ENCODE measurements at regions not wholly inside any gene's neighbourhood (a gene's known extent, or its start where the extent isn't known, plus 50 kb on each side); places are given as distances from the start of the nearest gene placed in this dataset.
"Not testable (repeated sequence)": the region's sequence is repeated elsewhere in the genome, so short reads cannot be mapped to it uniquely, and the experiment has no call there.

- H3K27me3 ChIP-seq (ENCODE audit: control insufficient read depth in 5 of 5, insufficient read depth in 4 of 5, low read length in 5 of 5); H3K4me1 ChIP-seq (ENCODE audit: control insufficient read depth in 5 of 5, insufficient read depth in 5 of 5, low read length in 5 of 5); H3K9ac ChIP-seq (ENCODE audit: low read length in 5 of 5); H3K36me3 ChIP-seq (ENCODE audit: control insufficient read depth in 5 of 5, insufficient read depth in 5 of 5, low read length in 5 of 5); H3K27ac ChIP-seq (ENCODE audit: low read depth, low read length); H3K4me3 ChIP-seq (ENCODE audit: low read depth in 1 of 5, low read length in 5 of 5); H3K9me3 ChIP-seq (ENCODE audit: control insufficient read depth in 5 of 5, low read length in 5 of 5): not testable (repeated sequence)
Observed at GRCh38 chr12:46684243-46684642, 141.6 kb downstream of the SLC38A4 start.

- Histone ChIP-seq H3K4me1 (ENCODE audit: control insufficient read depth in 5 of 5, insufficient read depth in 5 of 5, low read length in 5 of 5) (no peaks in the 10 kb centered on the region), H3K27me3 (ENCODE audit: control insufficient read depth in 5 of 5, insufficient read depth in 4 of 5, low read length in 5 of 5) (no peaks in the 10 kb centered on the region), H3K36me3 (ENCODE audit: control insufficient read depth in 5 of 5, insufficient read depth in 5 of 5, low read length in 5 of 5) (peaks cover 0 to 2% (median 0%) of the 10 kb centered on the region in 5 donors), H3K9ac (ENCODE audit: low read length in 5 of 5) (no peak overlapping the region), H3K4me3 (ENCODE audit: low read depth in 1 of 5, low read length in 5 of 5) (no peak overlapping the region), H3K9me3 (ENCODE audit: control insufficient read depth in 5 of 5, low read length in 5 of 5) (peaks cover 0 to 2% (median 0%) of the 10 kb centered on the region in 5 donors), H3K27ac (ENCODE audit: low read depth, low read length) (no peak overlapping the region)
Observed at GRCh38 chr12:46682148-46682547, 143.6 kb downstream of the SLC38A4 start.

DNA sequence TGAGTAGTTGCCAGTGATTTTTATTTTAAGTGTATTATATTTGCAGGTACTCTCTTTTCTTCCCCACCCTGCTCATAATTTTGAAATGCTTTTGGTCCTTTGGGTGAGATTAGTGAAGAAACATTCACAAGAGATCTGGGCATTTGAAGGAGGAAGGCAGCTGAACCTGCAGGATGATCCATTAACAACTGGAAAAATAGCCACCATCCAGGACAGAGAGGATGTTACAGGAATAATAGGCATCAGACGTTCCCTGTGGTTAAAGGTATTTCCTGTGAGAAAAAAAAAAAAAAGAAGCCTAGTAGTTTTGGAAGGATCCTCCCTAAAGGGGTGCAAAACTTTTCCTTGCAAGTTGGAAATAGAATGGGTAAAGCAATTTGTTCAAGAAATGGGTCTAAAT is 145.3 kb downstream of the SLC38A4 start:
- Histone ChIP-seq H3K4me1 (ENCODE audit: control insufficient read depth in 5 of 5, insufficient read depth in 5 of 5, low read length in 5 of 5) (peaks cover 0 to 4% (median 0%) of the 10 kb centered on the region in 5 donors), H3K27me3 (ENCODE audit: control insufficient read depth in 5 of 5, insufficient read depth in 4 of 5, low read length in 5 of 5) (no peaks in the 10 kb centered on the region), H3K9ac (ENCODE audit: low read length in 5 of 5) (no peak overlapping the region), H3K4me3 (ENCODE audit: low read depth in 1 of 5, low read length in 5 of 5) (no peak overlapping the region), H3K36me3 (ENCODE audit: control insufficient read depth in 5 of 5, insufficient read depth in 5 of 5, low read length in 5 of 5) (peaks cover 0 to 2% (median 0%) of the 10 kb centered on the region in 5 donors), H3K9me3 (ENCODE audit: control insufficient read depth in 5 of 5, low read length in 5 of 5) (peaks cover 0 to 2% (median 0%) of the 10 kb centered on the region in 5 donors), H3K27ac (ENCODE audit: low read depth, low read length) (no peak overlapping the region)

DNA sequence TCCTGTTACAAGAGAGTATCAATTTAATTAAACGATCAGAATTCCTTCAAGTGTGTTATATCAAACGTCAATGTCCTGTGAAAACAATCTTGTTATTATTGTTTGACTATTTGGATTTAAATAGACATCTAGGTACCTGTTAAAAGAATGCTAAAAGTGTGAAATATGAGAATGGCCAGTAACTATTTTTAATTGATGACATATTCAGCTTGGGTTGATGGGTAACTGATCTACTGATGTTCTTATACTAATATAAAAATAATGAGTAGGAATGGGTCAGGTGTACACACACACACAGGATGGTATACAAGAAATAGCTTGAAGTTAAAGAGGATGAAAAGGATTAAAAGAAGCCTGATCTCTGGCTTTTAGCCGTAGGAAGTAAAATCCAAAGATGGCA is 146.0 kb downstream of the SLC38A4 start:
- Histone ChIP-seq H3K36me3 (ENCODE audit: control insufficient read depth in 5 of 5, insufficient read depth in 5 of 5, low read length in 5 of 5) (peaks cover 0 to 2% (median 0%) of the 10 kb centered on the region in 5 donors), H3K27me3 (ENCODE audit: control insufficient read depth in 5 of 5, insufficient read depth in 4 of 5, low read length in 5 of 5) (no peaks in the 10 kb centered on the region), H3K9ac (ENCODE audit: low read length in 5 of 5) (no peak overlapping the region), H3K9me3 (ENCODE audit: control insufficient read depth in 5 of 5, low read length in 5 of 5) (peaks cover 0 to 2% (median 0%) of the 10 kb centered on the region in 5 donors), H3K27ac (ENCODE audit: low read depth, low read length) (no peak overlapping the region), H3K4me1 (ENCODE audit: control insufficient read depth in 5 of 5, insufficient read depth in 5 of 5, low read length in 5 of 5) (peaks cover 0 to 4% (median 0%) of the 10 kb centered on the region in 5 donors), H3K4me3 (ENCODE audit: low read depth in 1 of 5, low read length in 5 of 5) (no peak overlapping the region)

DNA sequence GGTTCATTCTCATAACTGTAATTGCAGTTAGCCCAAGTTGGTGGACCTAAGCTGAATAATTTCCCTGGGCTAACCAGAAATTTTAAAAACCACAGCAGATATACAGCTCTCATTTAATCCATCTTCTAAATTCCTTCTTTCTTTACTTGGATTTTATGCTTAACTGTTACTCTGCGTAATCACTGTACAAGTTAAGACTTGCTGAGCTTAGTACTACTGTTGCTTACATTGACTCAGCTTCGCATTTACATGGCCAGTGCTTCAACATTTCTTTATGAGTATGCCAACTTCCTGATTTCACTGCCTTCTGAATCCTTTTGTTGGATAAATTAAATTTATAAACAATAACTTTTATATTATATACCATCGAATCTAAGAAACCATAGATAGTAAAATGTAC is 147.4 kb downstream of the SLC38A4 start:
- no peak overlapping the region for H3K4me3 ChIP-seq (ENCODE audit: low read depth in 1 of 5, low read length in 5 of 5)
- no peak overlapping the region for H3K9ac ChIP-seq (ENCODE audit: low read length in 5 of 5)
- H3K27me3 ChIP-seq (ENCODE audit: control insufficient read depth in 5 of 5, insufficient read depth in 4 of 5, low read length in 5 of 5): no peaks in the 10 kb centered on the region
- no peaks in the 10 kb centered on the region for H3K36me3 ChIP-seq (ENCODE audit: control insufficient read depth in 5 of 5, insufficient read depth in 5 of 5, low read length in 5 of 5)
- H3K9me3 ChIP-seq (ENCODE audit: control insufficient read depth in 5 of 5, low read length in 5 of 5): no peaks in the 10 kb centered on the region
- no peak overlapping the region for H3K27ac ChIP-seq (ENCODE audit: low read depth, low read length)
- peaks cover 0 to 4% (median 0%) of the 10 kb centered on the region in 5 donors for H3K4me1 ChIP-seq (ENCODE audit: control insufficient read depth in 5 of 5, insufficient read depth in 5 of 5, low read length in 5 of 5)

GRCh38 chr12:46677749-46678148 is 148.0 kb downstream of the SLC38A4 start:
- Histone ChIP-seq H3K4me3 (ENCODE audit: low read depth in 1 of 5, low read length in 5 of 5) (no peak overlapping the region), H3K9me3 (ENCODE audit: control insufficient read depth in 5 of 5, low read length in 5 of 5) (no peaks in the 10 kb centered on the region), H3K4me1 (ENCODE audit: control insufficient read depth in 5 of 5, insufficient read depth in 5 of 5, low read length in 5 of 5) (peaks cover 0 to 4% (median 0%) of the 10 kb centered on the region in 5 donors), H3K36me3 (ENCODE audit: control insufficient read depth in 5 of 5, insufficient read depth in 5 of 5, low read length in 5 of 5) (no peaks in the 10 kb centered on the region), H3K27me3 (ENCODE audit: control insufficient read depth in 5 of 5, insufficient read depth in 4 of 5, low read length in 5 of 5) (no peaks in the 10 kb centered on the region), H3K27ac (ENCODE audit: low read depth, low read length) (no peak overlapping the region), H3K9ac (ENCODE audit: low read length in 5 of 5) (no peak overlapping the region)

DNA sequence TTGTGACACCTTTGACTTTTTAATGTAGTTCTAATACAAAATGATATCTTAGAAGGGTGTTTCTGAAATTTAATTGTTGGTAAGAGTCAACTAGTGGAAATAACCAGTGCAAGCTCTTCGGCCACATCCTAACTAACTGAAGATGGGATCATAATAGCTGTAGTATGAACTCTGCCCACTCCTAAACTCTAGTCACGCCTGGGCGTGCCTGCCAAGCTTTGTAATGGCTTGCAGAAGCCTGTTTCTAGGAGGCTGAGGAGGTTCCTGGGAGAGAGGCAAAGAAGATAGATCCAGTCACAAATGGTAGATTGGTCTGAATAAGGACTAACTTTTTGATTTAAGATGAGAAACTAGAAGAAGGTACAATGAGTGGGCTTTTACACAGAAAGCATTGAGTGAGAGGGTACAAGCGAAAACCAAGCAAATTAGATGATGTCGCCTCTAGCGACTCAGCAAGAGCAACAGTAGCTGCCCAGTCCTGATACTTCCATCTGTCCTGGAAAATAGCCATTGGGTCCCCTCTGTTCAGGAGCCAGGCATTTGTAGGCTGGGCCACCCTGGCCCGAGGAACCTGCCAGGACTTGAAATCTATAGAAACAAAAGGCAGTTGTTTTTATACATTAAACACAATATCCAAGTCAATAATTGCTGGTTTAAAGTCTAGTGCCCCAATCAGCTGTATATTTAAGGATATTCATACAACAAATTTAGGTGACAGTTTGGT is 148.8 kb downstream of the SLC38A4 start:
- no peaks in the 10 kb centered on the region for H3K9me3 ChIP-seq (ENCODE audit: control insufficient read depth in 5 of 5, low read length in 5 of 5)
- no peak overlapping the region for H3K27ac ChIP-seq (ENCODE audit: low read depth, low read length)
- no peaks in the 10 kb centered on the region for H3K27me3 ChIP-seq (ENCODE audit: control insufficient read depth in 5 of 5, insufficient read depth in 4 of 5, low read length in 5 of 5)
- peaks cover 0 to 4% (median 0%) of the 10 kb centered on the region in 5 donors for H3K4me1 ChIP-seq (ENCODE audit: control insufficient read depth in 5 of 5, insufficient read depth in 5 of 5, low read length in 5 of 5)
- H3K36me3 ChIP-seq (ENCODE audit: control insufficient read depth in 5 of 5, insufficient read depth in 5 of 5, low read length in 5 of 5): no peaks in the 10 kb centered on the region
- H3K9ac ChIP-seq (ENCODE audit: low read length in 5 of 5): no peak overlapping the region
- H3K4me3 ChIP-seq (ENCODE audit: low read depth in 1 of 5, low read length in 5 of 5): no peak overlapping the region

DNA sequence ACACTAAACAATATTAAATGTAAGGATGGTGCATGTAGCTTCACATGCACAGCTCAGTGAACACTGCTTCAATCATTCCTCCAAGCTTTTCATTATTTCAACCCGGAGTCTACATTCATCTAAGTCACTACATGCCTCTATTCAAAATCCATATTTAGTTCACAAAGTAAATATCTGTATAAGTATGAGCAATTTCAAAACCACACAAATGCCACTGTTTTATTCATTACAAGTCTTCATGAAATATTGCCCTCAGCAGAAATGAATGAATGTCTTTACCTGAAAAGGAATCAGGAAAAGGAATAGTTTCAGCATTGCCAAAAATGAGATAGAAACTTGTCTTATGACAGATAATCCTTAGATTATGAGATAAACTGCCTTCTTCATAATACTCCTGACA is 149.4 kb downstream of the SLC38A4 start:
- H3K27me3 ChIP-seq (ENCODE audit: control insufficient read depth in 5 of 5, insufficient read depth in 4 of 5, low read length in 5 of 5): no peaks in the 10 kb centered on the region
- no peak overlapping the region for H3K9ac ChIP-seq (ENCODE audit: low read length in 5 of 5)
- H3K27ac ChIP-seq (ENCODE audit: low read depth, low read length): no peak overlapping the region
- no peak overlapping the region for H3K4me3 ChIP-seq (ENCODE audit: low read depth in 1 of 5, low read length in 5 of 5)
- H3K9me3 ChIP-seq (ENCODE audit: control insufficient read depth in 5 of 5, low read length in 5 of 5): no peaks in the 10 kb centered on the region
- H3K36me3 ChIP-seq (ENCODE audit: control insufficient read depth in 5 of 5, insufficient read depth in 5 of 5, low read length in 5 of 5): no peaks in the 10 kb centered on the region
- peaks cover 0 to 4% (median 0%) of the 10 kb centered on the region in 5 donors for H3K4me1 ChIP-seq (ENCODE audit: control insufficient read depth in 5 of 5, insufficient read depth in 5 of 5, low read length in 5 of 5)

GRCh38 chr12:46675736-46676135 is 150.1 kb downstream of the SLC38A4 start:
- H3K27me3 ChIP-seq (ENCODE audit: control insufficient read depth in 5 of 5, insufficient read depth in 4 of 5, low read length in 5 of 5): no peaks in the 10 kb centered on the region
- H3K36me3 ChIP-seq (ENCODE audit: control insufficient read depth in 5 of 5, insufficient read depth in 5 of 5, low read length in 5 of 5): no peaks in the 10 kb centered on the region
- no peaks in the 10 kb centered on the region for H3K9me3 ChIP-seq (ENCODE audit: control insufficient read depth in 5 of 5, low read length in 5 of 5)
- no peak overlapping the region for H3K27ac ChIP-seq (ENCODE audit: low read depth, low read length)
- H3K4me1 ChIP-seq (ENCODE audit: control insufficient read depth in 5 of 5, insufficient read depth in 5 of 5, low read length in 5 of 5): peaks cover 0 to 4% (median 0%) of the 10 kb centered on the region in 5 donors
- no peak overlapping the region for H3K9ac ChIP-seq (ENCODE audit: low read length in 5 of 5)
- no peak overlapping the region for H3K4me3 ChIP-seq (ENCODE audit: low read depth in 1 of 5, low read length in 5 of 5)

GRCh38 chr12:46674800-46675199 is 151.0 kb downstream of the SLC38A4 start:
- no peaks in the 10 kb centered on the region for H3K27me3 ChIP-seq (ENCODE audit: control insufficient read depth in 5 of 5, insufficient read depth in 4 of 5, low read length in 5 of 5)
- H3K9ac ChIP-seq (ENCODE audit: low read length in 5 of 5): no peak overlapping the region
- H3K27ac ChIP-seq (ENCODE audit: low read depth, low read length): no peak overlapping the region
- no peak overlapping the region for H3K4me3 ChIP-seq (ENCODE audit: low read depth in 1 of 5, low read length in 5 of 5)
- H3K9me3 ChIP-seq (ENCODE audit: control insufficient read depth in 5 of 5, low read length in 5 of 5): no peaks in the 10 kb centered on the region
- peaks cover 0 to 4% (median 0%) of the 10 kb centered on the region in 5 donors for H3K4me1 ChIP-seq (ENCODE audit: control insufficient read depth in 5 of 5, insufficient read depth in 5 of 5, low read length in 5 of 5)
- H3K36me3 ChIP-seq (ENCODE audit: control insufficient read depth in 5 of 5, insufficient read depth in 5 of 5, low read length in 5 of 5): no peaks in the 10 kb centered on the region

Measured in subcutaneous abdominal adipose tissue (tissue), 5 donors.